Kidney epithelial cell (primary cell): ENCODE measurements at regions not wholly inside any gene's neighbourhood (a gene's known extent, or its start where the extent isn't known, plus 50 kb on each side); places are given as distances from the start of the nearest gene placed in this dataset.
A peak's percentile ranks its signal among the peaks of the same experiment; 100 is the strongest.

Experiments
- DNase-seq: peaks from one replicate; pipeline ENCODE4 v3.0.0-alpha.2; 2010; ENCODE audit warnings: low read depth
- H3K27me3 ChIP-seq: 2 replicates; pipeline ENCODE4 v1.6.0; 2011; ENCODE audit warnings: low read length; ENCODE audit not compliant: control insufficient read depth, insufficient read depth
- H3K36me3 ChIP-seq: 2 replicates; pipeline ENCODE4 v1.5.1; 2011; ENCODE audit warnings: low read length; ENCODE audit not compliant: control insufficient read depth, insufficient read depth
- H3K4me3 ChIP-seq: 2 replicates; pipeline ENCODE4 v1.5.1; 2011; ENCODE audit warnings: low read depth, mild to moderate bottlenecking, control low read depth, low read length
- TF ChIP-seq, protein P1 (sequence below): IDR thresholded peaks from 2 replicates; pipeline ENCODE4 v1.5.1; 2011; ENCODE audit warnings: mild to moderate bottlenecking, moderate library complexity, low read length, control low read depth, inconsistent platforms; ENCODE audit not compliant: insufficient read depth, poor library complexity, severe bottlenecking

DNA sequence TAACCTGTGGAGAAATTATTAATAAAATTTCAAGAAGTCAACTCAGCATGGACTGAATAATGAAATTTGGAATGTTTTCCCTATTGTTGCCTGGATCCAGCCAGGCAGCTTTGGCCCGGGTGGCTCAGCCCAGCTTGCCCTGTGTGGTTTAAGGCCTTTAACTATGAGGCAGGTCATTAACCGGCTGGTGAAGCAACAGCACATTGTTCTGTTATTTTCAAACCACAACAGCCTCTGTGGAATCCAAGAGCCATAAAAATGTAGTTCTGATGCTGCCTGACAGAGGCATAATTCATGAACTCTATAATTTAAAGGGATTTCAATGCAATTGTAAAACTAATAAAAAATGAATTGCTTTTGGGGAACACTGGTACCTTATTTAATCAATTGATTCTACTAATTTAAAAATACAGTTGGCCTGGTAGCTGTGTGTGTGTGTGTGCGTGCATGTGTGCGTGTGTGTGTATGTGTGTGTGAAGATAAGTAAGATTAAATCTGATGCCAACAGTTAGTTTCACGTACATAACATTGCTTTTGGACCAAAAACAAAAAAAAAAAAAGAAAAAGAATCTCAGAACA is 117.7 kb downstream of the RPS12 start:
- DNase-seq = peak; percentile 58
- Histone ChIP-seq H3K4me3 (no peak overlapping the region), H3K36me3 (no peaks in the 10 kb centered on the region), H3K27me3 (no peaks in the 10 kb centered on the region)
- TF ChIP-seq, protein P1, sequence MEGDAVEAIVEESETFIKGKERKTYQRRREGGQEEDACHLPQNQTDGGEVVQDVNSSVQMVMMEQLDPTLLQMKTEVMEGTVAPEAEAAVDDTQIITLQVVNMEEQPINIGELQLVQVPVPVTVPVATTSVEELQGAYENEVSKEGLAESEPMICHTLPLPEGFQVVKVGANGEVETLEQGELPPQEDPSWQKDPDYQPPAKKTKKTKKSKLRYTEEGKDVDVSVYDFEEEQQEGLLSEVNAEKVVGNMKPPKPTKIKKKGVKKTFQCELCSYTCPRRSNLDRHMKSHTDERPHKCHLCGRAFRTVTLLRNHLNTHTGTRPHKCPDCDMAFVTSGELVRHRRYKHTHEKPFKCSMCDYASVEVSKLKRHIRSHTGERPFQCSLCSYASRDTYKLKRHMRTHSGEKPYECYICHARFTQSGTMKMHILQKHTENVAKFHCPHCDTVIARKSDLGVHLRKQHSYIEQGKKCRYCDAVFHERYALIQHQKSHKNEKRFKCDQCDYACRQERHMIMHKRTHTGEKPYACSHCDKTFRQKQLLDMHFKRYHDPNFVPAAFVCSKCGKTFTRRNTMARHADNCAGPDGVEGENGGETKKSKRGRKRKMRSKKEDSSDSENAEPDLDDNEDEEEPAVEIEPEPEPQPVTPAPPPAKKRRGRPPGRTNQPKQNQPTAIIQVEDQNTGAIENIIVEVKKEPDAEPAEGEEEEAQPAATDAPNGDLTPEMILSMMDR = no peak

DNA sequence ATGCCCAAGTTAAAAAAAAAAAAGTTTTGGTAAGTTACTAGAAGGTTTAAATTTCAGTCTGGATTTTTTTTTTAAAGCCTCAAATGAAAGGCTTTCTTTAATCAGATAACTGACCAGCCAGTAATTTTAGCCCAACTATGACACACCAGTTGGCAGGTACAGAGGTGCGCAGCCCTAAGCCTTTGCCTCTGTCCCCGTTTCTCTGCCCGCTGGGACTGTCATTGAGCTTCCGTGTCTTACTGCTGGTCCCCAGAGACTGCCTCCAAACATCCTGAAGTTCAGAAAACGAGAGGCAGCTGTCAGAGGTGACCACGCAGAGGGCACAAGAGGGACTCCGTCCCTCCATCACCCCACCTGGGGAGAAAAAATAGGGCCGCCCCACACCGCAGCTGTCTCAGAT is 118.2 kb downstream of the RPS12 start:
- H3K36me3 ChIP-seq = no peaks in the 10 kb centered on the region
- no peak overlapping the region for H3K4me3 ChIP-seq
- no peak for DNase-seq
- no peaks in the 10 kb centered on the region for H3K27me3 ChIP-seq
- TF ChIP-seq, protein P1 = no peak

DNA sequence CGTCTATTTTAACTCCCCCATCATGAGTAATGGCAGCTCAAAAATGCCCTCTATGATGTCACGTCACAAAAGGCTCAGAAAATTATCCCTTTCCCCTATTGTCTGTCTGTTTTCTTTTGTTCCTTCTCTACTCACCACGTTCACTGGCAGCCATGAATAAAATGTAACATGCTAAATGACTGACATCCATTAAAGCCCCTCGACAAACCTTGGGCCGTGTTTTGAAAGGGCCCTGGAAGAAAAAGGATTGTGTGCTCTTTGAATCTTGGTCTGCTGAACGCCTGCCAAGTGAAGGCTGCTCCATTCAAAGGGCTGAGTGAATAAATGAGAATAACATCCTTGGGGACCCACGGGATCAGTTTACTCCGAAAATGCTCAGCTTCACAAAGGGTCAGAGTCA is 118.7 kb downstream of the RPS12 start:
- TF ChIP-seq, protein P1 = no peak
- DNase-seq = no peak
- Histone ChIP-seq H3K27me3 (no peaks in the 10 kb centered on the region), H3K4me3 (no peak overlapping the region), H3K36me3 (no peaks in the 10 kb centered on the region)

DNA sequence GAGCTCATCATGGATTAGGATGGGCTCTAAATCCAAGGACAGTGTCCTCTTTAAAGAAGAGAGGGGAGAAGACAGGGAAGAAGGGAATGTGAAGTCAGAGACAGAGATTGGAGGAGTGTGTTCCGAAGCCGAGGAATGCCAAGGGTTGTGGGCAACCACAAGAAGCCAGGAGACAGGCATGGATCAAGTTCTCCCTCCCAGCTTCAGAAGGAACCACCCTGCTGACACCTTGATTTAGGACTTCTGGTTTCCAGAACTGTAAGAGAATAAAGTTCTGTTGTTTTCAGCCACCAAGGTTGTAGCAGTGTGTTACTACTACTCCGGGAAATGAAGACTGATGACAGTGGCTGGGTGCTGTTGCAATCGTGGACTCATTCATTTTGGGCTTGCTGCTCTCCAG is 120.1 kb downstream of the RPS12 start:
- Histone ChIP-seq H3K36me3 (no peaks in the 10 kb centered on the region), H3K27me3 (no peaks in the 10 kb centered on the region), H3K4me3 (no peak overlapping the region)
- DNase-seq = peak; percentile 19
- TF ChIP-seq, protein P1 = no peak

DNA sequence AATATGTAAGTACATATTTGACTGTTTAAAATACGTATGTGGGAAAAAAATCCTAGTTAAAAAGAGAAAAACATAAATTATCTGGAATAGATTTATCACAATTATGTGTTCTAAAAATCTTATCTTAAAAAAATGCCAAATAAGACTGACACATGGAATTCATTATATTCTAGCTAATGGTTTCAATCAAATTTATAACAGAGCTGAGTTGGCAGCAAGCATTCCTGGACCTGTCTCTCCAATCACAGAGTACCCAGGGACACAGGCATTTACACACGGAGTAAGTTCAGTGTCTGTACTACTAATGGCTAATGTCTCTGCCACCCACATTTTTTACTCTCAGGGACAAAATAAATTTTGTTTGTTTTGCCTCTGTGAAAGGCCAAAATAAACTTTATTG is 122.3 kb downstream of the RPS12 start:
- no peak overlapping the region for H3K4me3 ChIP-seq
- no peaks in the 10 kb centered on the region for H3K36me3 ChIP-seq
- no peaks in the 10 kb centered on the region for H3K27me3 ChIP-seq
- TF ChIP-seq, protein P1 = no peak
- no peak for DNase-seq

DNA sequence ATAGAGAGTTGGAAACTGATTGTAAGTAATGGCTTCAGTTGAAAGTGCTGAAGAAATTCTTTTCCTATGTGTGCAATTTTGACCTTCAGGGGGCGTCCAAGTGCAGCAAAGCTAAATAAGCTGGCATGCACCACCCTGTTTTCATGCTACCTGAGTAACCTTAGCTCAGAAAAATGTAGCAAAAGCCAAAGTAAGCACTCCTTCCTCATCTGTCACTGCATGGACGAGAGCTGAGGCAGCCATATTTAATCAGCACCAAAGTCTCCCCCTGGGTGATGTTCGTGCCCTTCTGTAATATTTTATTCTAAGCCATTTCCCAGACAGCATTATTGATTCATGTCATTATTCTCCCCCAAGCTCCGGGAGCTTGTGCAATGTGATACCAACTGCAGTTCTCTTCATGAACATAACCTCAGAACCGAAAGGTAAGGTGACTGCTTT is 123.1 kb downstream of the RPS12 start:
- TF ChIP-seq, protein P1 = peak; percentile 79
- H3K27me3 ChIP-seq = no peaks in the 10 kb centered on the region
- DNase-seq = peak; percentile 41
- no peak overlapping the region for H3K4me3 ChIP-seq
- no peaks in the 10 kb centered on the region for H3K36me3 ChIP-seq
